GM19238 (cell line): ENCODE measurements at regions not wholly inside any gene's neighbourhood (a gene's known extent, or its start where the extent isn't known, plus 50 kb on each side); places are given as distances from the start of the nearest gene placed in this dataset.

ENCODE experiments used
- DNase-seq: peaks from one replicate; pipeline ENCODE4 v3.0.0; 2011; ENCODE audit warnings: low spot score; ENCODE audit not compliant: insufficient read length

DNA sequence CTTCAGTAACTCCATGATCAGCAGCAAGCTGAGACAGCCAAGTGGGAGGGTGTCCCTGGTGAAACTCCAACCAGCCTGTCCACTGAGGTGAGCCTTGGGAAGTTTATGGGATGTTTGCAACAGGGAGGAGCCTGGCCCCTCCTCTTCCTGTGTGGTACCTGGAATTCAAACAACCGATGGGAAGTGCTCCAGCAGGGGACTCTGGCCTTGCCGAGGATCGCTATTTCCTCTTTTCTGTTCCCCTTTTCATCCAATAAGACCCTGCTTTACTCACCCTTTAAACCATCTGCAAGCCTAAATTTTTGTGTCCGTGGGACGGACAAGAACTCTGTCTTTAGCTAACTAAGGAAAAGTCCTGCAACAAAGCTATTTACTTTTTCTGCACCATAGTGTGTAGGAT is 491.1 kb upstream of the ZMIZ1 start:
- no peak for DNase-seq

DNA sequence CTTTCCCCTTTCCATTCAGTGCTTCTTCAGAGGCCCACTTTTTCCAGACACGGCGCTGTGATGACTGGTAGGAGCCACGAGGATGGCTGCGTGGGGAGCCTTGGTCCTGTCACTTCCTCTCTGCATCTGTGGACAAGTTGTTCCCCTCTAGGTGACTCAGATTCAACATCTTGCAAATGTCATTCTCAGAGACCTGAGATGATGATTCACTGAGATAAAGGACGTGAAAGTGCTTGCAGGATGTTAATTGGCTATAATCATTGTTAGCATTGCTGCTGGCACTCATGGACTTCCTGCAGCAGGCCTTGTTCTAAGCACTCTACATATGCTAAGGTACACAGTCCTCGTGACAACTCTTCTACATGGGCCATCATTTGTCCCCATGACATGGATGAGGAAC is 489.8 kb upstream of the ZMIZ1 start:
- no peak for DNase-seq

DNA sequence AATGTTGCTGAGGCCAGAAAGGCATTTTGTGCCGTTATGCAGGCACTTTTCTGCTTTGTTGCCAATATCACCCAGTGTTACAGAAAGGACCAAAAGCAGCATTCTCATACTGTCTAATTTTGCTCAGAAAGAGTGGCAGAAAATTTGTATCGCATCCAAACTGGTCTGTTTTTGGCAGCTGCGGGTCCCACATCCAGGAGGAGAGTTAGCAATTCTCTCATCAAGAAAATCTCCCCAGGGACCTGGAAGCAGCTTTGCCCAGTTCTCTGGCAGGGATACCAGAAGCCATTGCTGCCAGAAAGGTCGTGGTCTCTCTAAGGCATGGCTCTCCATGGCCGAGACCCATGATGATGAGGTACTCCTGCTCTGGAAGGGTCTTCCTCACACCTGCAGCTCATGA is 489.2 kb upstream of the ZMIZ1 start:
- DNase-seq, result no peak

DNA sequence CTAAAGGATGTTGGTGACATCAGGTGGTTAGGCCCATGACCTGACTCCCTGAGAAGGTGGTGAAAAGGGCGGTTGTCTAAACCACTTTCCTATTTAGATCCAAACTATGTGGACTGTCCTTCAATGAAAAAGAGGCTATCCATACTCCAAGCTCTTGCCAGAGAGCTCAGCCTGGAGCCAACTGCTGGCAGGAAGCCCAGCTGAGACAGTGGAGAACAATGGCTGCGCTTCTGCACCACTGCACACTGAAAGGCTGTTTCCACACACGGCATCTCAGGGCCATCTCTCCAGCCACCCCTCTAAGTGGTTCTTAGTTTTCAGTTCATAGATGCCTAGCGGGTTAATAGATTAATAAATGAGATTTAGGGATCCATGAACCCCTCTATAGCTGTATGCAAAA is 488.8 kb upstream of the ZMIZ1 start:
- DNase-seq, result no peak

DNA sequence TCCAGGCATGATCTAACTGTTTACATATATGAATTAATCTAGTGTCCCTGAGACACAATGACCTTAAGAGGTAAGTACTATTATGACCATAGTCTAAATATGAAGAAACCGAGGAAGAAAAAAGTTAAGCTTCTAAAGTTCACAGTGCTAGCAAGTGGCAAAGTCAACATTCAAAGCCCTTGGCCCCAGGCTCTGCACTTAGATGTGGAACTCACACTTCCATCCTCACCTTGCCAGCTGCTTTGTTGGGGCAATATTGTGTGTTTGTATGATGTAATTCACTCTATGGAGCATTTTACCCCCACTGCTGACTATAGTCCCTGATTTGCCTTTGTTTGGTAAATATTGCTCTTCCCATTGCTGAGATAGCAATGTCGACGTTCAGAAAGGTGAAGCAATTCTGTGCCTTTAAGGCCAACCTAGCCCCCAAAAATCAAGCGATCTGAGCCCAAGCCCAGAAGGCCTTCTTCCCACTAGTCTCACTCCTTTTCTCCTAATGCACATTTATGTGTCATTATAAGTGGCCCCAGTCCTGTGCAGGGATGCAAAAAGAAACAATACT is 487.6 kb upstream of the ZMIZ1 start:
- DNase-seq, result no peak

DNA sequence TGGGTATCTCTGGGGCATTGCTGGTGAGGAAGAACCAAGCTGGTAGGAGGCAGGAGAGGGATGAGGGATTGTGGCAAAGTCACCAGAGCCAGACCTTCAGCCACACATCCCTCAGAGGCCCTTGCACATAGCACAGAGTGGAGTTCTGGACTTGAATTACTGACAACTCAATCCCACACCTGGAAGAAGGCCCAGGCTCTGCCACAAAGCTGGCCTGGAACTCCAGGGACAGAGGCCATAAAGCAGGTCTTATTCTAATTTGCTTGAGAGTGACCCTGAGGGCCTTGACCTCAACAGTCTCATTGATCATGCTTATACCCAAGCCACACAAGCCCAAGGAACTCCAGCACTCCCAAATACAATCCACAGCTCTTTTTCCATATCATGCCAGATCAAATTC is 486.2 kb upstream of the ZMIZ1 start:
- no peak for DNase-seq

DNA sequence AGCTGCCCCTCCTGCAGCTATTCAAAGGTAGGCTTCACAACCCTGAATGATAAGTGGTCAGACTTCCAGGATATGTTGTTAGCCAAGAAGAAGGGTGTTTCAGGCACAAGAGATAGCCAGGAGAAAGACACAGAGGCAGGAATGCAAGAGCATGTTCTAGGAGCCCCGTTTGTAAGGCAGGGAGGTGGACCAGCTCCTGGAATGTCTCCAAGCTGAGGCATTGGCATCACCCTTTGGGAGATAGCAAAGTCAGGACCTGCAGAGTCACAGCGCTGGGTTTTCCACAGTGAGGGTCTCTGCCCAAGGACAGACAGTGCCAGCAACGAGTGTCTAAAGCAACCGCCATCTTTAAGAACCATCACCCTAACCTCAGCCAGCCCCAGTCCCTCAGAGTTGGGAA is 484.5 kb upstream of the ZMIZ1 start:
- no peak for DNase-seq

DNA sequence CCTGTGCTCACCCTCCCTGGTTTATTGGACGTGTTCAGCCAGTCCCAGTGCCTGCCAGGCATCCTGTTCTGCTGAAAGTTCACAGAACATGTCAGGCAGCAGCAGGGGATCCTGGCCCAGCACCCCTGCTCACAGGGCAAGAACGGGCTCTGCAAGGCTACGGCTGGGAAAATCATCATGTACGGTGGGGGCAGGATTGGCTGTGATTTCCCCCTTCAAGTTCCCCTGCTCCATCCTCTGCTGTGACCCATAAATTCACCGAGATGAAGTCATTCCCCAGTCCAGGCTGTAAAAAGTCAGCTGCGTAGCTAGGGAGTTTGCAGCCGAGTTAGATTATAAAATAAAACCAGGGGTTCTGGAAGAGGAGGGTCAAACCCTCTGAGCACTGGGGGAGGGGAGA is 484.1 kb upstream of the ZMIZ1 start:
- DNase-seq, result no peak

DNA sequence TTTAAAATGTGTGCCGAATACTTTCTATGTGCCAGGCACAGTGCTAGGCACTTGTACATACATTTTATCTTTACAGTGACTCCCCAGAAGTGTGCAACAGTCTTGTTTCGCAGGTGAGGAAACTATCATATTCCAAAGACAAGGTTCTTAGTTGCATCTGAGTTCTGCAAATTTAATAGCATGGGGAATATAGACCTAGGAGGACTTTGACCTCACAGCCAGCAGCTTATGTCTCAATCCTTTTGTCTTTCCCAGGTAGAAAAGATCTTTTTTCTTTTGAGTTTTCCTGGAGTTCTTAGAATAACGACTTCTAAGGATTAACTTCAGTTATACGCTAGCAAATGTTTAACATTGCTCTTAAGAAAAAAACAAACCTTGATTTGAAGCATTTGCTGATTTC is 482.8 kb upstream of the ZMIZ1 start:
- no peak for DNase-seq

DNA sequence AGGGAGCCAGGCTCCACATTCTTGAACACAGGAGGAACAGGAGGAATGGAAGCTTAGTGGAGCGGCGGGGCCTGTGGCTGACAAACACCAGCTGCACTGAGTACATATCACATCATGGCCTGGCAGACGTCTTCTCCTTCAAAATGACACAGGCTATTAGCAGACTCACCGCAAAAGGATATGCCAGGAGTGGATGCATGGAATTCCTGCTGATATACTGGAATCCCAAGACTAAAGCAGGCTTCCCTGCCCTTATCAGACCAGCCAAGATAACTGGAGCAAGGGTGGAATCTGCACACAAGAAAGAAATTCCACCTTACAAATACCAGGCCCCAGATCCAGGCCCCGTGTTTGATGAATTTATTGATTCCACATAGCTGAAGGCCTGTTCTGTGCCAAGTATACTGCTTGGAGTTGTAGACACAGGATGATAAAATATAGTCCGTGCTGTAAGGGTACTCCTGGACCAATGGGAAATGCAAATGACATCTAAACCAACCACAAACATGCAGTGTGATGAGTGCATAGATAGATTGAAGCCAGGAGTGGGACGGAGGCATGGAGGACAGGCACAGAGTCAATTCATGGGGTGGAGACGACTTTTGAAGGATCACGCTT is 480.5 kb upstream of the ZMIZ1 start:
- no peak for DNase-seq

DNA sequence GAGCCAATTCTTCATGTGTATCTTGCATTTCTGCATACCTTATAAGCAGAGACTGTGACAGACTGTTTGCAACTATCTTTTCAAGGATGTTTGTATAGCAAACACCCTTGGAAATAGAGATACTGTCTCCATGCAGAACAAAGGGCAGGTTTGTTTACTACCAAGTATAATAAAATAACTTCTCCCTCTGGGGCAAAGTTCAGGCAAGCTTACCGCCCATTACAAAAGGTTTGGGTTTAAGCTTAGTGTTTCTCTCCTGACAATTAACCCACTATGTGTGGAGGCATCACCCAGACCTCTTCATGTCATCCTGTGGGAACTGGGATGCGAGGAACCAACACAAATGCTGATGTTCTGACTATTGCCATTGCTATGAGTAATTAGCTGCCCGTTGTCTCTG is 479.1 kb upstream of the ZMIZ1 start:
- no peak for DNase-seq

DNA sequence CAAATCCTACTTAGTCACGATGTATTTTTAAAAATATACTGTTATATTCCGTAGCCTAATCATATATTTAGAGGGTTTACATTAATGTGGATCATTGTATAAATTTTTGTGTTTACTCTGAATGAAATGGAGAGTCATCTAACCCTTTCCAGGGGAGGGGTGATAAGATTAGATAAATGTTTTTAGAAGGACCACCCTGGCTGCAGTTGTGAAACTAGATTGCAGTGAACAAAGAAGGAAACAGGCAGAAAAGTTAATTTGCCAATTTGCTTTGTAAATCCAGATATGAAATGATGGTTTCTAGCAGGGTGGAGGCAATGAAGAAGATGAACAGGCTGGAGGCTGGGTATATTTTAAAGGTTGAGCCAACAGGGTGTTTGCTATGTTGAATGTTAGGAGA is 477.7 kb upstream of the ZMIZ1 start:
- DNase-seq, result no peak

DNA sequence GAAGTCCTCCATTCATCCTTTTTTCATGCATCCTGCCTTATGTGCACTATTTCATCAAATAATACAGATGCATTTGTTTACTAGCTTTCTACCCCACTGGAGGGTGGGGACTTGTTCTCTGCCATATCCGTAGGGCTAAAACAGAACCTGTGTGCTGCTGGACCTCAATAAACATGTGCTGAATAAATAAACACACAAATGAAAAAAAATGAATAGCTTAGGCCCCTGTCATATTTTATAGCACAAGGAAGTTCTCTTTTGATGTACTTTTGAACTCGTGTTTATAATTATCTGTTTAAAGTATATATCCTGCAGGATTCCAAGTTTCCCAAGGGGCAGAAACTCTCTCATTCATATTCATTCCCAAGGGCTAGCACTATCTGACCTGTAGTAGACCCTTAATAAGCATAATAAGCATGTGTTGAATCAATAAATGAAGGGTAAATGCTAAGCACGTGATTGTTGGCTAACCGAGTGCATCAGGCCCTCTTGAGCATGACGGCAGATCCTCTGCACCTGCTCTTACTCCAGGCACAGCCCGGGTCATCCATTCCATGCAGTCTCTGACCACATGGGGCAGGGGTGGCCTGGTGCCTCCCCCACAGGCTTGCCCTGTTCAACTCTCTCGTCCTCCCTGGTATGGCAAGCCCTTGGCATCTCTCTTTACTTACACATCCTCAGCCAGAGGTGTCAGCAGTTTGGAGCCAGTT is 474.1 kb upstream of the ZMIZ1 start:
- DNase-seq, result no peak

DNA sequence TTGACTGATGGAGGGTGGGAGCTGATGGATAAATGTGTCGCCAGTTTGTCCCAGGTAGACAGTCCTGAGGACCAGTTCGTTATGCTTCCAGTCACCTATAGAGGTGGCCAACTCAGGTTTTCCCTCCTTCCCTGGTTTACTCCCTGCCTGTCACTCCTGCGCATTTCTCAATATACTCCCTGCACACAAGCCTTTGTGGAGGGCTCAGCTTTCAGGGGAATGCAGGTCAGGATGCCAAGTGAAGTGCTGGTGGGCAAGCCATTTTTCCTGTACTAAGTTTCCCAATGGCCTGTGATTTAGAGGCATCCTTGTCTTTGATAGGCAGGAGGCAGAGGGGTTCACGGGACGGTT is 473.5 kb upstream of the ZMIZ1 start:
- no peak for DNase-seq

DNA sequence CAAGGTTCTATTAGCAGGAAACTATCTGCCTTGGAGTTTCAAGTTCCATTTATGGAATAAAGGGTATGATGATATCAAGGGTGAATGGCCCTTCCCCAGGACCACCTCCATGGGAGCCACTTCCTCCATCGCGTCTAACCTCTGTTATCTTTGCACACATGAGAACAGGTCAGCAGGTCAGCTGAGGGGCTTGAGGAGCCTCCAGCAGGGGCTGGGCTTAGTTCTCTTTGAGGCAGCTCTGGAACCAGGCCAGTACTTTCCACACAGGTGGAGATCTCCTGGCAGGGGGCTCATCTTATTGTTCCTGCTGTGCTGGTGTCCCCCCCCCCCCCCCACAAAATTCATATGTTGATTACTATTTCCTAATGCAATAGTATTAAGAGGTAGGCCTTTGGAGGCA is 472.2 kb upstream of the ZMIZ1 start:
- no peak for DNase-seq

DNA sequence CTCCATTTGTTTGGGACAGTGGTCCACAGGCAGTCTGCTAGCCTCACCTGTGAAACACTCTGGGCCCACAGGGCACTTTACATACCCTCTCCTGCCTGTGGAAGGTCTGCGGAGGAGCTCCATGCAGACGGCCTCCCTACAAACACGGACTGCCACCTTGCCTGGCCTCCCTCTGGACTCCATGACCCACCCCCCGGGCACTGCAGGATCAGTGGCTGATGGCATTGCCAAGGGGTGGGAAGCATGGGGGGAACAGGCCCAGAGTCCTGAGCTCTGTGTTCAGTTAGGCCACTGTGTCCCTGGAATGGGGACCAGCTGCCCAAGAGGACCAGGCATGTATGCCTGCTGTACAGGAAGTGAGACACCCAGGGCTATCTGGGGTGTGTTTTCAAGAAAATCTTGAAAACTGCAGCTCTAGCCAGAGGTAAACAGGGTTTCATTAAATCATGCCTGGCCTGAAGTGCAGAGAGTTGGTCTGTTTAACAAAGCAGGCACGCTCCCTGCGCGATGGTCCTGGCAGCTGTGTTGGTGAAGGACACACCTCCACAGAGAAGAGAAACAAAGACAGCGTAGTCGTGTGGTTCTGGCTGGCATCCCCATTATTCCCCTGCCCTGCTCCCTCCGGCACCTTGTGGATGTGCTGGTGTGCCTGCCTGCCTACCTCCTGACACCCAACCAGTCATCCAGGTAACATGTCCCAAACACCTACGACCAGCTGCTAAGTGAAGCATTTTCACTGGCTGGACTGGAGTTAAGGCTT is 470.8 kb upstream of the ZMIZ1 start:
- no peak for DNase-seq

DNA sequence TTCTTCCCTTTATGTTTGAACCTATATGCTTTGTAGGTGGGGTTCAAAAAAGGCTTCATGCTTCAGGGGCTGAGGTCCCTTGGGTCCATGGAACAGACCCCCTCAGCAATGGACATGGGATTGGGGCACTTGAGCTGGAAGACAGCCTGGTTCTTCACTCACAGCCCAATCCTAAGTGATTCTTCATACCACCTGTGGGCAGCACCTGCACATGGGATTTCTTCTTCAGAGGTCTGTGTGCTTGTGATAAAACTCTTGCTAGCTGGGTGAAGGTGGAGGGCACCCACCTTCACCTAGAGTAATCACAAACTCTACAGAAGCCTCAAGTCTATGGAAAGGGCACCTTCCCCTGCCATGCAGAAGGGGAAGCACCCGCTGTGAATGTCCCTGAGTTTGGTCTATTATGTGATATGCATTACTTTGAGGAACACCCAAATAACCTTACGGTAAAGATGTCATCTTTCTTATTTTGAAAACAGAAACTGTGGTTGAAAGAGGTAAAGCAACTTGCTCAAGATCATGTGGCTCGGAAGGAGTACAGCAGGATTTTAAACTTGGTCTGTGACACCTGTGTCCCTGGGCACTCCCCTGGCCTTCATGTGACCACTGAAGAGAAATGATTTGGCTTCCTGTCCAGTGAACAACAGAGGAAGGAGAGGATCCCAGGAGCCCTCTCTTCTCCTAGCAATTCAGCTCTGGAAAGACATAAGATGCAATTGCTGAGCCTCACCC is 469.5 kb upstream of the ZMIZ1 start:
- no peak for DNase-seq

DNA sequence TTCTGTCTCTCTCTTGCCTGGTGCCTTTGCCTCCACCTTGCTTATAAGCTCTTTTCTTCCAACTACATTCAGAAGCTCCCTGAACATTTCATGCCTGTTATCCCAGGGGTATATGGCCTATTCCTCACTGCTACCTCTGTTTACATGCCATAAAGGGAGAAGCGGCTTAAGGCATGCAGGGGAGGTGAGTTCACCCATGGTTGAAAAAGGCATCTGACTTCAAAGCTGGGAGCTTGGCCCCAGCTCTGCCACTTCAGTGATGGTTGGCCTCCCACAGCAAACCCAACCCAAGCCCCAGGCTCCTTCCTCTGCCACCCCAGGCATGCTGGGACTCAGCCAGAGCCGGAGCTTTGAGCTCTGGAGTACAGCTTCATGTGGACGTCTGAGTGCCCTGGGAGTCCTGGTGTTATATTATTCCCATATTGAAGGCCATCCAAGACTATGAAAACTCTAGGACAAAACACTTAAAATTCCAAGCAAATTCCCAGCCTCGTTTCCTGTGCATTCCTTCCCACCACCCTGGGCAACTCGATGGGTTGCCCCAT is 468.6 kb upstream of the ZMIZ1 start:
- no peak for DNase-seq

DNA sequence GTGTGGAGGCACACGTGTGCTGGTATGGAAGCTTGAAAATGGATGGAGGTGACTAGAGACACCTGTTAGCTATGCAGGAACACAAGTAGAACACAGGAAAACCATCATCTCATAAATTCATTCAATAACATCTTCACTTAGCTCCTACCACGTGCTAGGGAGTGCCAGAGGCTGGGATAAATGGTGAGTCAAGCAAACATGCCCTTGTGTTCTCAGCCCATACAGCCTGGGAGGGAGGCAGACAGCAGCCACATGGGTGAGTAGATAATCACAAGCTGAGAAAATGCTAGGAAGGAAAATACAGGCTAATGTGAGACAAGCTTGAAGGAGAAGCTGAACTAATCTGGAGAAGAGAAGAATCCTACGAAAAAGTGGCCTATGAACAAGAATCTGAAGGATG is 468.0 kb upstream of the ZMIZ1 start:
- no peak for DNase-seq

DNA sequence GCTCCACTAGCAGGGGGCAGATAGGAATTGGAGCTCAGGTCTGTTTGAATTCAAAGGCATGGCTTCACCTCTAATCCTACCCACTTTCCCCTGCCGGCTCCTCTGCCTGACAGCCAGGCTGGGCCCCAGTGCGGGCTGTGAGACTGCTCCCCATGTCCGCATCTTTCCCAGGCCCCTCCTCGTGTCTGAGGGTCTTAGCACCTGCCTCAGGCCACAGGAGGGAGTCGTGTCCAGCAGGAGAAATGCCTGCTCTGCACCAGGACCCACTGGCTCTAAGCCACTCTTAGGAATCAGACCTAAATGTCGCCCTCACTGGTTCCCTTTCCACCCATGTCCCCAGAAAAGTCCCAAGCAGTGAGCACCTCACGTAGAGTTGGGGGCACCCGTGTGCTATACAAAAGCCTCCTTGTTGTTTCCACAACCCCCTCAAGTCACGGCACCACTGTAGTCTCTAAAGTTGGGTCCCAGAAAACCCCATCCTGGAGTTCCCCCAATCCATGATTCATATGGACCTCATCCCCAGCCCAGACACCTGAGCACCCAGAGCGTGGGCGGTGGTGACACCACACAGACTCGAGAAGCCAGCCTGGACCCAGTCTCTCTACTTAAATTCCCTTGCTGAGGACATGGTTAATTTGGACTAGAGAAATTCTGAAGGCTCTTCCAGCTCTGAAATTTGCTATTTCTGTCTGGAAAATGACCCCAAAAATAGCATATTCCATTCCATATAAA is 466.4 kb upstream of the ZMIZ1 start:
- no peak for DNase-seq

DNA sequence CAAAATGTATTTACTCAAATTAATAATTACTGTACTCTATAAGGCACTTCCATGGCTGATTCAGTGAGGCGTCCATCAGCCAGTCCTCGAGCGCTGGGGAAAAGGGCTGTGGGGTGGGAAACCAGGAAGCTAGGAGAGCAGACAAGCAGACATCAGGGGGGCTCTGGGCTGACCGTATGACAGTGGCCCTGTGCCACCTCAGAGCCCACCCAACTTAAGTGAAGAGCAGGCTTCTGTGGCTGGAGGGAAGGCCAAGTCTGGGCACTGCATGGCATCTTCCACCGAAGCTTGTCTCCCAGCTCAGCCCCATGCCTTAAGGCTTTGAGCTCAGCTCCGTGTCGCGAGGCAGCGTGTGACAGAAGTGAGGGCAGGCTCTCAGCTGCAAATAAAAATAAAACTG is 464.5 kb upstream of the ZMIZ1 start:
- no peak for DNase-seq
